Chondrocyte (in vitro differentiated cells): ENCODE measurements at regions not wholly inside any gene's neighbourhood (a gene's known extent, or its start where the extent isn't known, plus 50 kb on each side); places are given as distances from the start of the nearest gene placed in this dataset.

Source experiments
- DNase-seq: peaks from one replicate; pipeline ENCODE4 v3.0.0; 2021; ENCODE audit warnings: mixed read lengths, low spot score
- H3K27ac Mint-ChIP-seq: one replicate; pipeline ENCODE4 v1.8.0; 2021; ENCODE audit warnings: mild to moderate bottlenecking, moderate library complexity, mixed read lengths; ENCODE audit not compliant: unreplicated experiment
- H3K27me3 Mint-ChIP-seq: 2 replicates; pipeline ENCODE4 v1.8.0; 2021; ENCODE audit warnings: low read depth, mixed read lengths
- H3K36me3 Mint-ChIP-seq: 2 replicates; pipeline ENCODE4 v1.8.0; 2021; ENCODE audit warnings: low read depth, mixed read lengths
- H3K4me1 Mint-ChIP-seq: 2 replicates; pipeline ENCODE4 v1.8.0; 2021; ENCODE audit warnings: low read depth, mild to moderate bottlenecking, mixed read lengths
- H3K4me3 Mint-ChIP-seq: one replicate; pipeline ENCODE4 v1.8.0; 2021; ENCODE audit warnings: mild to moderate bottlenecking, moderate library complexity, mixed read lengths; ENCODE audit not compliant: unreplicated experiment
- H3K9me3 Mint-ChIP-seq: 2 replicates; pipeline ENCODE4 v1.8.0; 2021; ENCODE audit warnings: low read depth, mixed read lengths
- TF ChIP-seq, protein P1 (sequence below): fragments of 200-600 bp; sonication (generic); IDR thresholded peaks from 2 replicates; pipeline ENCODE4 v1.5.0; 2021; ENCODE audit warnings: antibody characterized with exemption, mild to moderate bottlenecking, moderate library complexity

DNA sequence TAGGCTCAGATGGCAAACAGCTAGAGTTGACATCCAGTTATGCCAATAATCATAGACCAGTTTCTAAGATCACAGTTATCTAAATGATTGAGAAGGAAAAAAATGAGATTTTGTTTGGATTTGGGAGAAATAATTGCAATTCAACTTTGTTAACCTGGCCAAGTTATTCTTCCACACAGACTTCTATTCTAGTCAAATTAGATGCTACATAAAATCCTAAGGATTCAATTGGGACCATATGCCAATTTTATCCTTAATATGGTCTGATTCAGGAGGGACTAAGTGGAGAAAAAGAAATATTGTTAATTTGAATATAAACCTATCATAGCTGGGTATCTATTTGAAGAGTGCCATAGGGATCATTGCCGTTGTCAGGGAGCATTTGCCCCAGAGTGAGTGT lies 178.3 kb upstream of the SLC7A11 start:
- TF ChIP-seq, protein P1, sequence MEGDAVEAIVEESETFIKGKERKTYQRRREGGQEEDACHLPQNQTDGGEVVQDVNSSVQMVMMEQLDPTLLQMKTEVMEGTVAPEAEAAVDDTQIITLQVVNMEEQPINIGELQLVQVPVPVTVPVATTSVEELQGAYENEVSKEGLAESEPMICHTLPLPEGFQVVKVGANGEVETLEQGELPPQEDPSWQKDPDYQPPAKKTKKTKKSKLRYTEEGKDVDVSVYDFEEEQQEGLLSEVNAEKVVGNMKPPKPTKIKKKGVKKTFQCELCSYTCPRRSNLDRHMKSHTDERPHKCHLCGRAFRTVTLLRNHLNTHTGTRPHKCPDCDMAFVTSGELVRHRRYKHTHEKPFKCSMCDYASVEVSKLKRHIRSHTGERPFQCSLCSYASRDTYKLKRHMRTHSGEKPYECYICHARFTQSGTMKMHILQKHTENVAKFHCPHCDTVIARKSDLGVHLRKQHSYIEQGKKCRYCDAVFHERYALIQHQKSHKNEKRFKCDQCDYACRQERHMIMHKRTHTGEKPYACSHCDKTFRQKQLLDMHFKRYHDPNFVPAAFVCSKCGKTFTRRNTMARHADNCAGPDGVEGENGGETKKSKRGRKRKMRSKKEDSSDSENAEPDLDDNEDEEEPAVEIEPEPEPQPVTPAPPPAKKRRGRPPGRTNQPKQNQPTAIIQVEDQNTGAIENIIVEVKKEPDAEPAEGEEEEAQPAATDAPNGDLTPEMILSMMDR, result no peak
- no peaks in the 10 kb centered on the region for H3K4me1 Mint-ChIP-seq
- H3K4me3 Mint-ChIP-seq, result no peak overlapping the region
- H3K27me3 Mint-ChIP-seq, result no peaks in the 10 kb centered on the region
- no peak for DNase-seq
- H3K36me3 Mint-ChIP-seq, result no peaks in the 10 kb centered on the region
- peaks cover 2% of the 10 kb centered on the region for H3K9me3 Mint-ChIP-seq
- H3K27ac Mint-ChIP-seq, result no peak overlapping the region

DNA sequence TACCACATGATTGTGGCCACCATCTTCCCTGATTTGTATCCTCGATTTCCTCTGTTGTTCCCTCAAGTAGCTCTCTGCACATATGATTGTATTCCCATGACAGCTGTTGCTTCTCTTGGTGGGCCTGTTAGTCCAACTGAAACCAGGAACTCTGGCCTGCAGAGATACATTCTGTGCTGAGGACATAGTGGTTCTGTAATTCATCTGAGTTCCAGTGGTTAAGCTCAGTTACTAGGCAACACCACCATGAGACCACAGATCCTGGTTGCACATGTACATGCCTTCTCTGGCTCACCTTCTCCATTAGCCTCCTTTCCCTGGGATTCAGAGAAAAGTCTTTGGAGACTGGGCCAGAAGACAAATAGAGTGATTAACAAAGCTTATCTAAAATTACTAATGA lies 172.1 kb upstream of the SLC7A11 start:
- Mint-ChIP-seq H3K36me3 (no peaks in the 10 kb centered on the region), H3K9me3 (no peaks in the 10 kb centered on the region)

DNA sequence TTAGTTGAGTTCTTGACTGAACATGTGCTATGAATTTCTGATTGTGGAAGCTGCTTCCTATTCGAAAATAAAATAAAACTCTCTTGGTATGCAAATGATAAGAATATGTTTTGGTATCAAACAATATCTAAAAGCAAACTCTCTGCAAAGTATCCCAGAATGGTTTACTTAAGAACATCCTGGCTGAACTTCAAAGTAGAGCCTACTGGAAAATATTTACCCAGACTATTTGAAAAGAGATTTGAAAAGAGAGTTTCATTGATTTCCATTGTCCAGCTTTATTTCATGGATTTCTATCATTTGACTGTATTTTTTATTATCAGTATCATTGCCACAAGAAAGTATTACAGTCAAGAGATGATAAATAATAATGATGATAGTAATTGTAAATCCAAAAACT lies 171.1 kb upstream of the SLC7A11 start:
- Mint-ChIP-seq H3K9me3 (no peaks in the 10 kb centered on the region), H3K27me3 (no peaks in the 10 kb centered on the region), H3K4me1 (no peaks in the 10 kb centered on the region), H3K4me3 (no peak overlapping the region), H3K27ac (no peak overlapping the region), H3K36me3 (no peaks in the 10 kb centered on the region)
- TF ChIP-seq, protein P1, result no peak
- no peak for DNase-seq

More for the DNA sequence above, 172.1 kb upstream of the SLC7A11 start:
- TF ChIP-seq, protein P1, result no peak
- Mint-ChIP-seq H3K4me1 (no peaks in the 10 kb centered on the region), H3K4me3 (no peak overlapping the region), H3K27ac (no peak overlapping the region), H3K27me3 (no peaks in the 10 kb centered on the region)
- DNase-seq, result no peak

DNA sequence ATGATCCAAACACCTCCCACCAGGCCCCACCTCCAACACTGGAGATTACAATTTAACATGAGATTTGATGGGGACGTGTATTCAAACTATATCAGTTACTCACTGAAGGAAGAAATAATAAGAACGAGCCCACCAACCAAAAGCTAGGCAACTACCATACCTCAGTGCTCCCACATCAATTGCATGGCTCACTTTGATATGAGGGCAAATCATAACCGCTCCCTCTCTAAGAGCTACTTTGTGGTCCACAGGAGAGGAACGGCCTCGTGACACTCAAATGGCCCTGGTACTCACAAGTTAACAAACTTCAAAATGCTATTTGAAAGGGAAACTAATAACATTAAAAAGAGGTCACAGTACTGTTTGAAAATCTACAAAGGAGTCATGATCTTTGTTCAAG lies 170.7 kb upstream of the SLC7A11 start:
- Mint-ChIP-seq H3K4me3 (no peak overlapping the region), H3K4me1 (no peaks in the 10 kb centered on the region), H3K27me3 (no peaks in the 10 kb centered on the region), H3K9me3 (no peaks in the 10 kb centered on the region), H3K36me3 (no peaks in the 10 kb centered on the region), H3K27ac (no peak overlapping the region)
- TF ChIP-seq, protein P1, result no peak
- no peak for DNase-seq

DNA sequence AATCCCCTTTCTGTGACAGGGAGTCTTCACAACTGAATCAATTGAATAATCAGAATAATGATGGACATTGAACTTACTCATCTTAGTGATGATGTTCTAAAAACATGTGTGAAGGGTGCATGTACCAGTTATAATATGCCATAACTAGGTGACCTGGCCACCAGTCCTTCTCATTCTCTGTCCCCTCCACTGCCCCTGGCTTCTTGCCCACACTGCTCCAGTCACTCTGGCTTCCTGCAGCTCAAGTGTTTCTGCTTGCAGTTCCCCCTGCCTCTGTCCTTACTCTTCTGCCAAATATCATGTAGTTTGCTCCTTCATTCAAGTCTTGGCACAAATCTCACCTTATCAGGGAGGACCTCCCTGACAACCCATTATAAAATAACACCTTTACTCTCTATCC lies 168.1 kb upstream of the SLC7A11 start:
- Mint-ChIP-seq H3K4me3 (no peak overlapping the region), H3K27ac (no peak overlapping the region), H3K27me3 (no peaks in the 10 kb centered on the region), H3K36me3 (no peaks in the 10 kb centered on the region), H3K4me1 (no peaks in the 10 kb centered on the region), H3K9me3 (no peaks in the 10 kb centered on the region)
- TF ChIP-seq, protein P1, result no peak
- no peak for DNase-seq
